Natural killer cell (primary cell): ENCODE measurements at regions not wholly inside any gene's neighbourhood (a gene's known extent, or its start where the extent isn't known, plus 50 kb on each side); places are given as distances from the start of the nearest gene placed in this dataset.

Experiments used
- ATAC-seq, 3 donors: fragments of 150-1000 bp in 2 of 3; fragments of 200-7000 bp in 1 of 3; cut with Tn5 transposase; 1 replicate in 1 of 3; 2 replicates in 2 of 3; pipeline ENCODE4 v1.10.0; 2021; ENCODE audit warnings: mild to moderate bottlenecking in 2 of 3, moderate library complexity in 2 of 3
- DNase-seq, 2 donors: peaks; one replicate each; pipeline versions ENCODE4 v3.0.0 to v3.0.0-alpha.2; 2013 to 2021; ENCODE audit warnings: mixed read lengths in 1 of 2
- H3K27ac ChIP-seq: one replicate; pipeline ENCODE4 v1.5.1; 2013; ENCODE audit warnings: mild to moderate bottlenecking, low read length
- H3K27me3 ChIP-seq: one replicate; pipeline ENCODE4 v1.6.1; 2013; ENCODE audit warnings: low read length; ENCODE audit not compliant: control insufficient read depth, insufficient read depth
- H3K36me3 ChIP-seq: one replicate; pipeline ENCODE4 v1.6.1; 2013; ENCODE audit warnings: low read length; ENCODE audit not compliant: control insufficient read depth, insufficient read depth
- H3K4me1 ChIP-seq: one replicate; pipeline ENCODE4 v1.6.1; 2013; ENCODE audit warnings: low read length; ENCODE audit not compliant: control insufficient read depth, insufficient read depth
- H3K4me3 ChIP-seq: one replicate; pipeline ENCODE4 v1.5.1; 2013; ENCODE audit warnings: low read length
- H3K9me3 ChIP-seq: one replicate; pipeline ENCODE4 v1.6.1; 2013; ENCODE audit warnings: low read length; ENCODE audit not compliant: control insufficient read depth, insufficient read depth
- H3K27ac Mint-ChIP-seq, 2 donors: one replicate each; pipeline ENCODE4 v1.8.0; 2022; ENCODE audit warnings: mild to moderate bottlenecking in 2 of 2, mixed read lengths in 2 of 2, moderate library complexity in 1 of 2
- H3K27me3 Mint-ChIP-seq, 2 donors: one replicate each; pipeline ENCODE4 v1.8.0; 2022; ENCODE audit warnings: low read depth in 2 of 2, mixed read lengths in 2 of 2
- H3K36me3 Mint-ChIP-seq: one replicate; pipeline ENCODE4 v1.8.0; 2022; ENCODE audit warnings: mixed read lengths
- H3K4me1 Mint-ChIP-seq, 2 donors: one replicate each; pipeline ENCODE4 v1.8.0; 2022; ENCODE audit warnings: mixed read lengths in 2 of 2
- H3K4me3 Mint-ChIP-seq: one replicate; pipeline ENCODE4 v1.8.0; 2022; ENCODE audit warnings: mild to moderate bottlenecking, moderate library complexity, mixed read lengths
- H3K9me3 Mint-ChIP-seq, 2 donors: one replicate each; pipeline ENCODE4 v1.8.0; 2022; ENCODE audit warnings: mixed read lengths in 2 of 2
- WGBS: methylation state at CpG from one replicate; pipeline ENCODE4 v1.1.7; 2013; ENCODE audit warnings: missing lambda C conversion rate; ENCODE audit not compliant: insufficient coverage; 5-methylcytosine and 5-hydroxymethylcytosine counted together
- intact Hi-C: fragments of 100-400 bp; cut with micrococcal nuclease; formaldehyde crosslinking; loops from one replicate; pipeline ENCODE4 v1.14.2; 2022
- TF ChIP-seq, protein P1 (sequence below): fragments of 200-600 bp; IDR thresholded peaks from one replicate; pipeline ENCODE4 v1.8.0; 2022; ENCODE audit warnings: antibody characterized with exemption

DNA sequence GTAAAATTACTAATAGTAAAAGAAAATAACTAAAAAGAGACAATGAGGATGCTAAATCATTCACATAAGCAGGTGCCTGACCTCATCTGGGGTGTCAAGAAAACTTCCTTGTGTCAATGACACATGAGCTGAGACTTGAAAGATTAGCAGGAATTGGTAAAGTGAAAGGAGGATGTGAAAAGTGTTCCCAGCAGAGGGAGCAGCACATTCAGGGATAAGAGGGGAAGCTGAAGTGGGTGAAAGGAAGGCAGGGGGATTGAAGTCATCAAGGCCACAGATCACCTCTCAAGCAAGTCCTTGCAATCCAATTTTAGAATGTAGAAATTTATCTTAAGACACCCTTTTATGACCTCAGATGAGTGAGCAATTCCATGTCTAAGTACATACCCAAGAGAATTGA, 60.2 kb upstream of the ACP3 start:
- no peak overlapping the region for H3K4me3 ChIP-seq
- no peaks in the 10 kb centered on the region for H3K36me3 ChIP-seq
- intact Hi-C loops, result no loop called here
- no peak overlapping the region for H3K27ac ChIP-seq
- H3K4me1 ChIP-seq, result no peaks in the 10 kb centered on the region
- Mint-ChIP-seq H3K27me3 (no peaks in the 10 kb centered on the region), H3K4me3 (no peak overlapping the region), H3K36me3 (no peaks in the 10 kb centered on the region), H3K9me3 (no peaks in the 10 kb centered on the region), H3K27ac (no peak overlapping the region), H3K4me1 (no peaks in the 10 kb centered on the region)
- no peaks in the 10 kb centered on the region for H3K27me3 ChIP-seq
- no peak for DNase-seq
- TF ChIP-seq, protein P1, sequence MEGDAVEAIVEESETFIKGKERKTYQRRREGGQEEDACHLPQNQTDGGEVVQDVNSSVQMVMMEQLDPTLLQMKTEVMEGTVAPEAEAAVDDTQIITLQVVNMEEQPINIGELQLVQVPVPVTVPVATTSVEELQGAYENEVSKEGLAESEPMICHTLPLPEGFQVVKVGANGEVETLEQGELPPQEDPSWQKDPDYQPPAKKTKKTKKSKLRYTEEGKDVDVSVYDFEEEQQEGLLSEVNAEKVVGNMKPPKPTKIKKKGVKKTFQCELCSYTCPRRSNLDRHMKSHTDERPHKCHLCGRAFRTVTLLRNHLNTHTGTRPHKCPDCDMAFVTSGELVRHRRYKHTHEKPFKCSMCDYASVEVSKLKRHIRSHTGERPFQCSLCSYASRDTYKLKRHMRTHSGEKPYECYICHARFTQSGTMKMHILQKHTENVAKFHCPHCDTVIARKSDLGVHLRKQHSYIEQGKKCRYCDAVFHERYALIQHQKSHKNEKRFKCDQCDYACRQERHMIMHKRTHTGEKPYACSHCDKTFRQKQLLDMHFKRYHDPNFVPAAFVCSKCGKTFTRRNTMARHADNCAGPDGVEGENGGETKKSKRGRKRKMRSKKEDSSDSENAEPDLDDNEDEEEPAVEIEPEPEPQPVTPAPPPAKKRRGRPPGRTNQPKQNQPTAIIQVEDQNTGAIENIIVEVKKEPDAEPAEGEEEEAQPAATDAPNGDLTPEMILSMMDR, result no peak
- H3K9me3 ChIP-seq, result no peaks in the 10 kb centered on the region
- no peak for ATAC-seq

DNA sequence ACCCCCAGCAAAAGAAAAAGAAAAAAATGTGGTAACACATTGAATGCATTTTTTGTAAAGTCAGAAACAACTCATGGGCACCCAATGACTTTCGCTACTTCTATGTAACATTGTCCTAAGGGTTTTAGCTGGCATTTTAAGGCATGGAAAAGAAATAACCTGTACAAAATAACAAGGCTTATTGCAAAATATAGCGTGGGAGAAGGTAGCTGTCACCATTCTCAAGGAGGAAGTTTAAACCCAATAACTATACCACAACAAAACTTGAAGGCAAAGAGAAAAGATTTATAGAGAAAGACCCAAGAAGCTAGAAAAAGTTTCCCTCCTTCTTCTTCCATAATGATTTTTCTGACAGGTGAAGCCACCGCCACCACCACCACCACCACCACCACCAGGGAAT, 55.7 kb upstream of the ACP3 start:
- Histone ChIP-seq H3K36me3 (no peaks in the 10 kb centered on the region), H3K9me3 (no peaks in the 10 kb centered on the region), H3K27ac (no peak overlapping the region), H3K27me3 (no peaks in the 10 kb centered on the region), H3K4me3 (no peak overlapping the region), H3K4me1 (no peaks in the 10 kb centered on the region)
- peaks cover 0 to 3% of the 10 kb centered on the region in 2 donors for H3K27me3 Mint-ChIP-seq
- DNase-seq, result no peak
- intact Hi-C loops, result no loop called here
- 65% methylated on average over 2 of the region's 3 CpGs for WGBS
- H3K27ac Mint-ChIP-seq, result no peak overlapping the region
- TF ChIP-seq, protein P1, result no peak
- H3K36me3 Mint-ChIP-seq, result no peaks in the 10 kb centered on the region
- peaks cover 0 to 4% of the 10 kb centered on the region in 2 donors for H3K9me3 Mint-ChIP-seq
- H3K4me3 Mint-ChIP-seq, result no peak overlapping the region
- H3K4me1 Mint-ChIP-seq, result no peaks in the 10 kb centered on the region
- ATAC-seq, result no peak

DNA sequence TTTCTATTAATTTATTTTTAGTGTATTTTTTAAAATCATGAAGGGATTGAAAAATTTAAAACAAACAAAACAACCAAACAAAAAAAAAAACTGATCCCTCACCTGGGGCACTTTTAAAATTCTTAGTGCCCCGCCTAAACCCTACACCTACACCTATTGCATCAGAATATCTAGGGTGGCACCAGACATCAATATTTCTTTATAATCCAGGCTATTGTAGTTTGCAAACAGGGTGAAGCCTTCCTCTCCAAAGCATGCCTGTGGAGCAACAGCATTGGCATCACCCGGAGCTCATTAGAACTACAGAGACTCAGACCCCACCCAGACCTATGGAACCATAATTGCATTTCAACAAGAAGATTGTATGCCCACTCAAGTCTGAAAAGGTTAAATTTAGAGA, 54.9 kb upstream of the ACP3 start:
- no peaks in the 10 kb centered on the region for H3K36me3 Mint-ChIP-seq
- Histone ChIP-seq H3K27ac (no peak overlapping the region), H3K4me3 (no peak overlapping the region), H3K27me3 (no peaks in the 10 kb centered on the region), H3K9me3 (no peaks in the 10 kb centered on the region), H3K36me3 (no peaks in the 10 kb centered on the region), H3K4me1 (no peaks in the 10 kb centered on the region)
- peaks cover 0 to 3% of the 10 kb centered on the region in 2 donors for H3K27me3 Mint-ChIP-seq
- ATAC-seq (no peak), DNase-seq (no peak)
- TF ChIP-seq, protein P1, result no peak
- H3K9me3 Mint-ChIP-seq, result peaks cover 0 to 4% of the 10 kb centered on the region in 2 donors
- WGBS, result 100% methylated on average over 2 of the region's 2 CpGs
- intact Hi-C loops, result no loop called here
- no peak overlapping the region for H3K4me3 Mint-ChIP-seq
- no peaks in the 10 kb centered on the region for H3K4me1 Mint-ChIP-seq
- no peak overlapping the region for H3K27ac Mint-ChIP-seq

DNA sequence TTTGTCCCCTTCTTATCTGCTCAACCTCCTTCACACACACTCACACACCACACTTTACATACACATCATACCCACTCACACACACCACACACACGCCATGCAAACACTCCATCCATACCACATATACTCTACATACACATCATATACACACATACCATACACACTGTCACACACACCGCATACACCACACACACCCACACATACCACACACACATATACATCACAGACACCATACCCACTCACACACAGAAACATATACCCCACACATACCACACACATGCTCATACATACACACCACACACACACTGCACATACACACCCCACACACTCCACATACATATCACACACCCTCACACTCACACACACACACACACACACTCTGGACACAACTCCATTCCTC, 54.3 kb upstream of the ACP3 start:
- Mint-ChIP-seq H3K27me3 (peaks cover 0 to 3% of the 10 kb centered on the region in 2 donors), H3K9me3 (peaks cover 0 to 4% of the 10 kb centered on the region in 2 donors)
- 92% methylated on average over 2 of the region's 2 CpGs for WGBS

More for the DNA sequence above, 54.3 kb upstream of the ACP3 start:
- Histone ChIP-seq H3K36me3 (no peaks in the 10 kb centered on the region), H3K4me1 (no peaks in the 10 kb centered on the region), H3K4me3 (no peak overlapping the region), H3K27me3 (no peaks in the 10 kb centered on the region), H3K9me3 (no peaks in the 10 kb centered on the region), H3K27ac (no peak overlapping the region)
- ATAC-seq (peak in 1 of 3 donors; percentile 48), DNase-seq (no peak)
- Mint-ChIP-seq H3K4me3 (no peak overlapping the region), H3K4me1 (no peaks in the 10 kb centered on the region), H3K36me3 (no peaks in the 10 kb centered on the region), H3K27ac (no peak overlapping the region)
- TF ChIP-seq, protein P1, result no peak
- intact Hi-C loops, result no loop called here
